Upper lobe of left lung (tissue), 6 donors: ENCODE measurements at regions not wholly inside any gene's neighbourhood (a gene's known extent, or its start where the extent isn't known, plus 50 kb on each side); places are given as distances from the start of the nearest gene placed in this dataset.

Experiments used
- ATAC-seq, 2 donors: fragments of 200-7000 bp; cut with Tn5 transposase; one replicate each; pipeline ENCODE4 v1.9.1; 2022; ENCODE audit warnings: mild to moderate bottlenecking in 2 of 2, moderate library complexity in 2 of 2; ENCODE audit not compliant: low FRiP score in 2 of 2
- DNase-seq, 2 donors: peaks; one replicate each; pipeline ENCODE4 v3.0.0-alpha.2; 2019 to 2020
- H3K27ac ChIP-seq, 4 donors: fragments of 200-600 bp; sonication (generic); one replicate each; pipeline ENCODE4 v1.5.1; 2016 to 2019
- H3K27me3 ChIP-seq, 4 donors: fragments of 200-600 bp; sonication (generic); one replicate each; pipeline ENCODE4 v1.5.1; 2017 to 2019
- H3K36me3 ChIP-seq, 4 donors: fragments of 200-600 bp; sonication (generic); one replicate each; pipeline ENCODE4 v1.5.1; 2016 to 2019
- H3K4me1 ChIP-seq, 4 donors: fragments of 200-600 bp; sonication (generic); one replicate each; pipeline ENCODE4 v1.5.1; 2018 to 2019
- H3K4me3 ChIP-seq, 4 donors: fragments of 200-600 bp; sonication (generic); one replicate each; pipeline ENCODE4 v1.5.1; 2017 to 2019; ENCODE audit warnings: mild to moderate bottlenecking in 2 of 4, moderate library complexity in 1 of 4
- H3K9me3 ChIP-seq, 4 donors: fragments of 200-600 bp; sonication (generic); one replicate each; pipeline ENCODE4 v1.5.1; 2018 to 2019
- CTCF ChIP-seq, 6 experiments: fragments of 450-650 bp in 4 of 6; fragments of 200-600 bp in 2 of 6; sonication (generic) in 2 of 6; IDR thresholded peaks; one replicate each; pipeline ENCODE4 v1.5.1; 2016 to 2019; ENCODE audit warnings: antibody characterized with exemption in 6 of 6
- EP300 ChIP-seq, 4 donors: sonication (generic); formaldehyde crosslinking; IDR thresholded peaks; one replicate each; pipeline ENCODE4 v1.5.1; 2017; ENCODE audit warnings: antibody characterized with exemption in 4 of 4, control low read depth in 2 of 4
- POLR2A ChIP-seq, 4 donors: fragments of 450-650 bp; IDR thresholded peaks; one replicate each; pipeline ENCODE4 v1.5.1; 2016 to 2017; ENCODE audit warnings: antibody characterized with exemption in 4 of 4, mild to moderate bottlenecking in 2 of 4
- POLR2AphosphoS5 ChIP-seq, 2 donors: sonication (generic); formaldehyde crosslinking; IDR thresholded peaks; one replicate each; pipeline ENCODE4 v1.5.1; 2017; ENCODE audit warnings: antibody characterized with exemption in 2 of 2
- WGBS, 2 donors: methylation state at CpG; one replicate each; pipeline ENCODE4 v1.1.5; 2017 to 2018; 5-methylcytosine and 5-hydroxymethylcytosine counted together
- donor health status: DM: no; HTN: no; CAD: no; lungs with moderate emphysema.
- donor health status: DM: no; HTN: yes; CAD: no; lungs with severe emphysema.

GRCh38 chr10:8416760-8417159 is 362.3 kb downstream of the GATA3 start:
- H3K4me1 ChIP-seq: no peaks in the 10 kb centered on the region
- ATAC-seq (no peak), DNase-seq (no peak)
- 61 to 63% methylated on average over 3 of the region's 3 CpGs for WGBS, 2 donors
- H3K27ac ChIP-seq: no peak overlapping the region
- no peaks in the 10 kb centered on the region for H3K27me3 ChIP-seq
- TF ChIP-seq POLR2A (IDR thresholded peaks at IDR 0.05) (no peak), CTCF (IDR thresholded peaks at IDR 0.05) (no peak), POLR2AphosphoS5 (IDR thresholded peaks at IDR 0.05) (no peak), EP300 (IDR thresholded peaks at IDR 0.05) (no peak)
- H3K4me3 ChIP-seq: no peak overlapping the region
- no peaks in the 10 kb centered on the region for H3K9me3 ChIP-seq
- no peaks in the 10 kb centered on the region for H3K36me3 ChIP-seq

GRCh38 chr10:8417631-8418030 is 363.1 kb downstream of the GATA3 start:
- H3K27ac ChIP-seq: no peak overlapping the region
- ATAC-seq (no peak), DNase-seq (no peak)
- WGBS, 2 donors: 62 to 73% methylated on average over 1 of the region's 1 CpG
- no peaks in the 10 kb centered on the region for H3K4me1 ChIP-seq
- TF ChIP-seq EP300 (IDR thresholded peaks at IDR 0.05): no peak
- no peak for TF ChIP-seq CTCF (IDR thresholded peaks at IDR 0.05)
- TF ChIP-seq POLR2A (IDR thresholded peaks at IDR 0.05): no peak
- TF ChIP-seq POLR2AphosphoS5 (IDR thresholded peaks at IDR 0.05): no peak
- no peaks in the 10 kb centered on the region for H3K9me3 ChIP-seq
- H3K36me3 ChIP-seq: no peaks in the 10 kb centered on the region
- H3K27me3 ChIP-seq: no peaks in the 10 kb centered on the region
- H3K4me3 ChIP-seq: no peak overlapping the region

- DNase-seq (no peak), ATAC-seq (no peak)
- TF ChIP-seq POLR2AphosphoS5 (IDR thresholded peaks at IDR 0.05) (no peak), EP300 (IDR thresholded peaks at IDR 0.05) (no peak), CTCF (IDR thresholded peaks at IDR 0.05) (no peak), POLR2A (IDR thresholded peaks at IDR 0.05) (no peak)
- 84% methylated on average over 4 of the region's 4 CpGs for WGBS, 2 donors
- Histone ChIP-seq H3K4me1 (no peaks in the 10 kb centered on the region), H3K9me3 (no peaks in the 10 kb centered on the region), H3K36me3 (no peaks in the 10 kb centered on the region), H3K27me3 (no peaks in the 10 kb centered on the region), H3K27ac (no peak overlapping the region), H3K4me3 (no peak overlapping the region)
Measured at GRCh38 chr10:8418631-8419030, 364.1 kb downstream of the GATA3 start.

DNA sequence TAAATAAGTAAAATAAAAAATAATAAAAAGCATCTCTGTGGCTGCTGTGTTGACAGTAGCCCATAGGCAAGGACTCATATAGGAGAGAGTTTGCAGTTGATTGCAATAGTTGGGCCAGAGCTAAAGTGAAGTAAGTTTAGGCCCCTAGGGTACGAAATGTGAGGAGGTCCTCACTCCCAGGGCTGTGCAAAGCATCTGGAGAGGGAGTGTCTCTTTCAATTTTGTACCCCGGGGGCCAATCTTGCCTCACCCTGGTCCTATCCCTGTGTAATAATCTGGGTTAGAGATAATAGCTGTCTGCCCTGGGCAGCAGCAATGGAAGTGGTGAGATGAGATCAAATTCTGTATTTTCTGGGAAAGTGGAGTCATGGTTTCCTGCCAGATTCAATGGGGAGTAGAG is 365.7 kb downstream of the GATA3 start:
- Histone ChIP-seq H3K27ac (no peak overlapping the region), H3K4me1 (no peaks in the 10 kb centered on the region), H3K9me3 (no peaks in the 10 kb centered on the region), H3K36me3 (no peaks in the 10 kb centered on the region), H3K4me3 (no peak overlapping the region), H3K27me3 (no peaks in the 10 kb centered on the region)
- 90 to 96% methylated on average over 2 of the region's 2 CpGs for WGBS, 2 donors
- ATAC-seq (no peak), DNase-seq (no peak)
- no peak for TF ChIP-seq POLR2A (IDR thresholded peaks at IDR 0.05)

- no peaks in the 10 kb centered on the region for H3K36me3 ChIP-seq
- TF ChIP-seq CTCF (IDR thresholded peaks at IDR 0.05) (no peak), EP300 (IDR thresholded peaks at IDR 0.05) (no peak), POLR2A (IDR thresholded peaks at IDR 0.05) (no peak), POLR2AphosphoS5 (IDR thresholded peaks at IDR 0.05) (no peak)
- no peaks in the 10 kb centered on the region for H3K4me1 ChIP-seq
- ATAC-seq: no peak
- no peaks in the 10 kb centered on the region for H3K27me3 ChIP-seq
- no peak for DNase-seq
- H3K27ac ChIP-seq: no peak overlapping the region
- no peaks in the 10 kb centered on the region for H3K9me3 ChIP-seq
- no peak overlapping the region for H3K4me3 ChIP-seq
- 63 to 79% methylated on average over 3 of the region's 3 CpGs for WGBS, 2 donors
Measured at GRCh38 chr10:8424555-8425211, 370.2 kb downstream of the GATA3 start.
